H1 (cell line): ENCODE measurements at regions not wholly inside any gene's neighbourhood (a gene's known extent, or its start where the extent isn't known, plus 50 kb on each side); places are given as distances from the start of the nearest gene placed in this dataset.

Experiments used
- CEBPB ChIP-seq: IDR thresholded peaks from 2 replicates; pipeline ENCODE4 v1.6.1; 2012; ENCODE audit warnings: low read depth, low read length
- CHD1 ChIP-seq: IDR thresholded peaks from 2 replicates; pipeline ENCODE4 v1.6.1; 2012; ENCODE audit warnings: low read depth, low read length, improper control_type of control experiment
- CTCF ChIP-seq, 3 experiments: IDR thresholded peaks; 1 replicate in 2 of 3; 2 replicates in 1 of 3; pipeline versions ENCODE4 v1.5.1 to v1.6.1; 2011; ENCODE audit warnings: low read length in 3 of 3, mild to moderate bottlenecking in 3 of 3, inconsistent platforms in 2 of 3, low read depth in 1 of 3, moderate library complexity in 1 of 3; ENCODE audit not compliant: insufficient read depth in 1 of 3; ENCODE audit errors: control extremely low read depth in 1 of 3
- EP300 ChIP-seq, 2 experiments: IDR thresholded peaks; 1 replicate in 1 of 2; 2 replicates in 1 of 2; pipeline ENCODE4 v1.6.1; 2011 to 2012; ENCODE audit warnings: low read depth in 2 of 2, low read length in 2 of 2, mild to moderate bottlenecking in 2 of 2, borderline replicate concordance in 1 of 2, inconsistent platforms in 1 of 2, moderate library complexity in 1 of 2
- JUND ChIP-seq: IDR thresholded peaks from 2 replicates; pipeline ENCODE4 v1.6.1; 2011; ENCODE audit warnings: mild to moderate bottlenecking, improper control_type of control experiment, low read length
- KDM5A ChIP-seq: fragments of 200-600 bp; IDR thresholded peaks from 2 replicates; pipeline ENCODE4 v1.7.1; 2012; ENCODE audit warnings: mild to moderate bottlenecking, low read length, inconsistent platforms, mixed read lengths
- POLR2A ChIP-seq, 2 experiments: IDR thresholded peaks; 1 replicate in 1 of 2; 2 replicates in 1 of 2; pipeline ENCODE4 v1.6.1; 2011; ENCODE audit warnings: low read depth in 2 of 2, low read length in 2 of 2, mild to moderate bottlenecking in 2 of 2; ENCODE audit errors: control extremely low read depth in 1 of 2
- SP2 ChIP-seq: IDR thresholded peaks from 2 replicates; pipeline ENCODE4 v1.6.1; 2012; ENCODE audit warnings: mild to moderate bottlenecking, low read length, inconsistent platforms
- TEAD4 ChIP-seq: IDR thresholded peaks from 2 replicates; pipeline ENCODE4 v1.6.1; 2012; ENCODE audit warnings: low read depth, low read length, inconsistent platforms, mixed read lengths

GRCh38 chr12:92272061-92272964 lies 126.7 kb upstream of the BTG1 start:
- TF ChIP-seq POLR2A (IDR thresholded peaks at IDR 0.05; ENCODE audit: control extremely low read depth in 1 of 2, low read depth in 2 of 2, low read length in 2 of 2) (no peak), TEAD4 (no peak), EP300 (IDR thresholded peaks at IDR 0.05; ENCODE audit: borderline replicate concordance in 1 of 2, low read depth in 2 of 2, low read length in 2 of 2) (no peak), CTCF (IDR thresholded peaks at IDR 0.05; ENCODE audit: control extremely low read depth in 1 of 3, insufficient read depth in 1 of 3, low read depth in 1 of 3, low read length in 3 of 3) (no peak), CHD1 (no peak), KDM5A (no peak), CEBPB (0 out of 2 replicates have a peak, but pooled peaks have one; percentile 3), JUND (no peak), SP2 (no peak)
